ENCODE measurements at regions not wholly inside any gene's neighbourhood (a gene's known extent, or its start where the extent isn't known, plus 50 kb on each side); places are given as distances from the start of the nearest gene placed in this dataset.

DNA sequence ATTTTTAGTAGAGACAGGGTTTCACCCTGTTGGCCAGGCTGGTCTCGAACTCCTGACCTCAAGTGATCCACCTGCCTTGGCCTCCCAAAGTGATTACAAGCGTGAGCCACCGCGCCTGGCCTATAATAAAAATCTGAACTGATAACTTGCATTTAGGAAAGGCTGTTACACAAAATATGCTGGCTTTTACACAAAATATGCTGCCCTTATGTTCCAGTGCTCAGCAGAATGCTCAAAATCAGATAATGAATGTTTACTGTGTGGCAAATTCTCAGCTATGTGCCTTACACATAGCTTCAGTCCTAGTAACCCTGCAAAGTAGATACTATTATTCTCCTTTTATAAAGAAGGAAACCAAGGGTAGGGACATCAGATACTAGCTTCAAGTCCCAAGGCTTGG, 141.3 kb upstream of the MSX2 start:
- H3K4me1 ChIP-seq (replicated peaks in 1 of 4; ENCODE audit: control insufficient read depth in 3 of 4, insufficient read depth in 4 of 4, low read length in 3 of 4): no peaks in the 10 kb centered on the region
- H4K8ac ChIP-seq (ENCODE audit: extremely low read depth, insufficient read depth, low read length): no peak overlapping the region
- CTCF ChIA-PET (ENCODE audit: partially characterized antibody): interaction anchor here (0.6 to 2.3 kb wide), 13 partner anchors 9 to 1575 kb away, joined by 3 to 8 read pairs (median 4); no protein-coding TSS in a partner anchor
- H3K14ac ChIP-seq (ENCODE audit: insufficient read length): no peak overlapping the region
- H2BK5ac ChIP-seq (ENCODE audit: low read depth, low read length): no peak overlapping the region
- no peaks in the 10 kb centered on the region for H3K79me1 ChIP-seq (ENCODE audit: low read depth, low read length)
- DNase-seq (ENCODE audit: low read depth in 1 of 2, low spot score in 2 of 2): no peak
- H3K23me2 ChIP-seq (ENCODE audit: low read depth, low read length): no peaks in the 10 kb centered on the region
- no peaks in the 10 kb centered on the region; a peak in 1 of 7 replicates for H3K27me3 ChIP-seq (replicated peaks in 1 of 4; ENCODE audit: control insufficient read depth in 3 of 4, extremely low read depth in 1 of 4, insufficient read depth in 3 of 4, low read length in 3 of 4)
- H3K4me3 ChIP-seq (ENCODE audit: extremely low read depth in 1 of 4, insufficient read depth in 2 of 4, low read depth in 3 of 4, low read length in 4 of 4): no peak overlapping the region
- H3K23ac ChIP-seq (ENCODE audit: insufficient read length): no peak overlapping the region
- H3K79me2 ChIP-seq (ENCODE audit: control insufficient read depth in 1 of 2, insufficient read depth in 2 of 2, low read length in 2 of 2): no peaks in the 10 kb centered on the region
- no peak overlapping the region for H2BK20ac ChIP-seq (ENCODE audit: low read length)
- H4K91ac ChIP-seq (replicated peaks; ENCODE audit: insufficient read length, low read length): no peak overlapping the region
- TF ChIP-seq BCL11A (IDR thresholded peaks at IDR 0.05; ENCODE audit: low read depth in 2 of 2, low read length in 2 of 2): no peak
- TF ChIP-seq MAFK (IDR thresholded peaks at IDR 0.05; ENCODE audit: low read depth, low read length): no peak
- TF ChIP-seq YY1 (IDR thresholded peaks at IDR 0.05; ENCODE audit: low read depth, low read length): no peak
- TF ChIP-seq TAF7 (optimal IDR thresholded peaks at IDR 0.05; ENCODE audit: borderline replicate concordance, low read depth, low read length): no peak
- TF ChIP-seq, protein P1, sequence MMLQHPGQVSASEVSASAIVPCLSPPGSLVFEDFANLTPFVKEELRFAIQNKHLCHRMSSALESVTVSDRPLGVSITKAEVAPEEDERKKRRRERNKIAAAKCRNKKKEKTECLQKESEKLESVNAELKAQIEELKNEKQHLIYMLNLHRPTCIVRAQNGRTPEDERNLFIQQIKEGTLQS (IDR thresholded peaks at IDR 0.05; ENCODE audit: insufficient read depth, low read depth, low read length): no peak
- no peak for TF ChIP-seq BRCA1 (IDR thresholded peaks at IDR 0.05; ENCODE audit: low read depth, low read length)
- no peak overlapping the region for H3K18ac ChIP-seq (ENCODE audit: extremely low read depth, low read length)
- no peak overlapping the region for H3K27ac ChIP-seq (ENCODE audit: low read depth, low read length)
- H4K5ac ChIP-seq (ENCODE audit: insufficient read length, low read depth, low read length): no peak overlapping the region
- H3K4me2 ChIP-seq (ENCODE audit: insufficient read depth in 1 of 2, low read depth in 2 of 2, low read length in 2 of 2): no peak overlapping the region
- no peak overlapping the region for H3K56ac ChIP-seq (replicated peaks; ENCODE audit: insufficient read length, low read depth, low read length)
- no peak overlapping the region for H3K9ac ChIP-seq (replicated peaks in 1 of 4; ENCODE audit: extremely low read depth in 1 of 4, low read depth in 3 of 4, low read length in 3 of 4)
- 82% methylated on average over 4 of the region's 4 CpGs; no CpG with 5 or more reads in 1 of the 2 experiments for WGBS, 2 experiments (ENCODE audit: extremely low coverage in 1 of 2, insufficient coverage in 1 of 2, insufficient read length in 1 of 2, insufficient replicate concordance in 2 of 2, low coverage in 1 of 2, low lambda C conversion rate in 2 of 2, missing lambda C conversion rate in 1 of 2)
- H3K4ac ChIP-seq (replicated peaks; ENCODE audit: insufficient read length, low read depth, low read length): no peak overlapping the region
- POLR2A ChIA-PET (ENCODE audit: partially characterized antibody): interaction anchor here (1.3 kb wide), 1 partner anchor 17 kb away, joined by 4 read pairs; no protein-coding TSS in a partner anchor
- no peak overlapping the region for H2BK15ac ChIP-seq (ENCODE audit: low read length)
- H2BK120ac ChIP-seq (replicated peaks; ENCODE audit: low read depth, low read length): no peak overlapping the region
- H3K36me3 ChIP-seq (ENCODE audit: control insufficient read depth in 2 of 4, insufficient read depth in 4 of 4, low read length in 3 of 4): no peaks in the 10 kb centered on the region
- no peak overlapping the region for H2BK12ac ChIP-seq (ENCODE audit: low read depth, low read length)
- no peaks in the 10 kb centered on the region for H4K20me1 ChIP-seq (replicated peaks in 1 of 2; ENCODE audit: control insufficient read depth in 1 of 2, insufficient read depth in 2 of 2, low read length in 2 of 2)
- no peak overlapping the region for H2AFZ ChIP-seq (ENCODE audit: low read length)
- no peak overlapping the region for H2AK5ac ChIP-seq (ENCODE audit: low read depth, low read length)
- FAIRE-seq: no peak
- no peaks in the 10 kb centered on the region for H3K9me3 ChIP-seq (ENCODE audit: insufficient read depth in 2 of 2, low read depth in 1 of 2, low read length in 1 of 2)
